Adrenal gland (tissue), 9 donors: ENCODE measurements at regions not wholly inside any gene's neighbourhood (a gene's known extent, or its start where the extent isn't known, plus 50 kb on each side); places are given as distances from the start of the nearest gene placed in this dataset.

Source experiments
- DNase-seq, 7 donors: peaks; one replicate each; pipeline ENCODE4 v3.0.0-alpha.2; 2019 to 2020
- H3K27ac ChIP-seq, 5 donors: fragments of 200-600 bp; sonication (generic) in 4 of 5; 1 replicate in 3 of 5; 2 replicates in 2 of 5; pipeline versions ENCODE4 v1.5.1 to v1.8.0; 2016 to 2020; ENCODE audit warnings: mild to moderate bottlenecking in 1 of 5
- H3K27me3 ChIP-seq: fragments of 200-600 bp; 2 replicates; pipeline ENCODE4 v1.8.0; 2021
- H3K36me3 ChIP-seq, 2 donors: fragments of 200-600 bp; replicated peaks in 1 of 2; 1 replicate in 1 of 2; 2 replicates in 1 of 2; pipeline versions ENCODE4 v1.5.1 to v1.8.0; 2018 to 2022
- H3K4me1 ChIP-seq, 2 donors: fragments of 200-600 bp; replicated peaks in 1 of 2; 1 replicate in 1 of 2; 2 replicates in 1 of 2; pipeline versions ENCODE4 v1.5.1 to v1.8.0; 2018 to 2021
- H3K4me3 ChIP-seq, 4 donors: fragments of 200-600 bp; sonication (generic) in 3 of 4; one replicate each; pipeline ENCODE4 v1.5.1; 2016 to 2018
- H3K9me3 ChIP-seq, 3 donors: fragments of 200-600 bp; sonication (generic) in 1 of 3; replicated peaks in 1 of 3; 1 replicate in 2 of 3; 2 replicates in 1 of 3; pipeline versions ENCODE4 v1.5.1 to v1.8.0; 2016 to 2021
- CTCF ChIP-seq, 6 experiments: fragments of 450-650 bp in 4 of 6; fragments of 200-600 bp in 2 of 6; sonication (generic) in 1 of 6; IDR thresholded peaks; 1 replicate in 5 of 6; 2 replicates in 1 of 6; pipeline versions ENCODE4 v1.5.1 to v1.8.0; 2016 to 2021; ENCODE audit warnings: antibody characterized with exemption in 6 of 6, mild to moderate bottlenecking in 2 of 6, moderate library complexity in 1 of 6
- POLR2A ChIP-seq, 2 donors: fragments of 450-650 bp; IDR thresholded peaks; one replicate each; pipeline ENCODE4 v1.6.1; 2017; ENCODE audit warnings: antibody characterized with exemption in 2 of 2, mild to moderate bottlenecking in 2 of 2, moderate library complexity in 1 of 2
- WGBS, 4 donors: extraction: QIAGEN DNeasy Blood & Tissue Kit in 2 of 4; methylation state at CpG; one replicate each; pipeline versions ENCODE4 v1.1.5 to v1.1.7; 2013 to 2017; 5-methylcytosine and 5-hydroxymethylcytosine counted together
- intact Hi-C, 2 donors: fragments of 100-400 bp; cut with DNase I; formaldehyde crosslinking; loops; one replicate each; pipeline versions ENCODE4 v1.14.1 to v1.15.0; 2022 to 2023
- donor health status: healthy with polysubstance abuse.
- donor health status: Bipolar disorder and iron deficiency.
- donor health status: DM: yes; HTN: yes; CAD: no.
- donor health status: DM: no; HTN: no; CAD: no.
- donor health status: DM: no; HTN: no; CAD: no.

DNA sequence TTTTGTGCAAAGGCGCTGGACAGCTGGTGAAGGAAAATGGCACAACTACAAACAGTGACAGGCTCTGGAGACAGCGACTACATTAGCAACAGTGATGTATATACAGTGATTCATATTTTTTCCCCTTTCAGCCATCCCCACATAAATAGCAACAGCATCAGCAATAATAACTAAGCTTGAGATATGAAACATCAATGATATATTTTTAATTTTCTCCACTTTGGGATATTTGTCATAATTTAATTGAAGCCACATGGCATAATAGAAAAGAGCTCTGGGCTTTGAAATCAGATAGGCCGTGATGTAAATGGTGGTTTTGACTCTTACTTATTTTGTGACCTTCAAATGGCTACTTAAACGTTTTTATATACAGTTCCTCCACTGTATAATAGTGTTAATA is 764.3 kb upstream of the PRMT6 start:
- intact Hi-C loops, result no loop called here
- 61 to 72% (median 65%) methylated on average over 4 of the region's 4 CpGs for WGBS, 4 donors
- no peak for TF ChIP-seq POLR2A (IDR thresholded peaks at IDR 0.05)
- no peak for TF ChIP-seq CTCF (IDR thresholded peaks at IDR 0.05)
- H3K9me3 ChIP-seq, result no peaks in the 10 kb centered on the region
- H3K27me3 ChIP-seq, result no peaks in the 10 kb centered on the region
- H3K36me3 ChIP-seq, result no peaks in the 10 kb centered on the region
- H3K4me1 ChIP-seq, result no peaks in the 10 kb centered on the region
- DNase-seq, result no peak
- no peak overlapping the region for H3K27ac ChIP-seq
- no peak overlapping the region for H3K4me3 ChIP-seq

- 63 to 87% (median 81%) methylated on average over 1 of the region's 1 CpG for WGBS, 4 donors
- intact Hi-C loops, result no loop called here
- Histone ChIP-seq H3K9me3 (no peaks in the 10 kb centered on the region), H3K27ac (no peak overlapping the region), H3K36me3 (no peaks in the 10 kb centered on the region), H3K4me1 (no peaks in the 10 kb centered on the region), H3K4me3 (no peak overlapping the region), H3K27me3 (no peaks in the 10 kb centered on the region)
- TF ChIP-seq CTCF (IDR thresholded peaks at IDR 0.05), result no peak
- no peak for TF ChIP-seq POLR2A (IDR thresholded peaks at IDR 0.05)
- DNase-seq, result no peak
These were observed 760.0 kb upstream of the PRMT6 start for GRCh38 chr1:106296431-106296830.

GRCh38 chr1:106304106-106304505 is 752.4 kb upstream of the PRMT6 start:
- Histone ChIP-seq H3K4me3 (no peak overlapping the region), H3K4me1 (no peaks in the 10 kb centered on the region), H3K9me3 (no peaks in the 10 kb centered on the region), H3K36me3 (no peaks in the 10 kb centered on the region), H3K27me3 (no peaks in the 10 kb centered on the region), H3K27ac (no peak overlapping the region)
- WGBS, 4 donors, result 40 to 50% (median 48%) methylated on average over 3 of the region's 3 CpGs
- intact Hi-C loops, result no loop called here
- TF ChIP-seq POLR2A (IDR thresholded peaks at IDR 0.05) (no peak), CTCF (IDR thresholded peaks at IDR 0.05) (no peak)
- no peak for DNase-seq

DNA sequence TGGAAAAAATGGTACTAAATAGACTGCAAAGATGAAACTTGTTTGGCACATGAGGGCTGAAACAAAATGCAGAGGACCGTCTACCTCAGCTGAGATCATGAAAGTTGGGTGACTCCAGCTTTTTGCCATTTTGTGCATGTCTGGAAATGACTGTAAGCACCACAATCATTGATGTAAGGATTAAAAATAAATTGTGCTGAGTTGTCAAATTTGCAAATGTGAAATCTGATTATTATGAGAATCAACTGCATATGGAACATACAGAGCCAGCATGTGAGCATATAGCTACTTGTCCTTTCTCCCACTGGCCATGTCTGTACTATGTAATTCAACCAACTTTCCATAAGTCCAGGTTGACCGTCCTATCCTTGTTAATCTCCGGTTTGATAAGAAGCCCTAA is 736.9 kb upstream of the PRMT6 start:
- WGBS, 4 donors, result 83 to 90% (median 87%) methylated on average over 3 of the region's 3 CpGs
- no peak for TF ChIP-seq CTCF (IDR thresholded peaks at IDR 0.05)
- TF ChIP-seq POLR2A (IDR thresholded peaks at IDR 0.05), result no peak
- intact Hi-C loops, result no loop called here
- Histone ChIP-seq H3K27ac (no peak overlapping the region), H3K36me3 (no peaks in the 10 kb centered on the region), H3K9me3 (no peaks in the 10 kb centered on the region), H3K27me3 (no peaks in the 10 kb centered on the region), H3K4me3 (no peak overlapping the region), H3K4me1 (no peaks in the 10 kb centered on the region)
- DNase-seq, result no peak
